Loucy (cell line): ENCODE measurements at regions not wholly inside any gene's neighbourhood (a gene's known extent, or its start where the extent isn't known, plus 50 kb on each side); places are given as distances from the start of the nearest gene placed in this dataset.

Source experiments
- H2AFZ ChIP-seq: fragments of 200-600 bp; sonication (generic); 2 replicates; pipeline ENCODE4 v1.6.0; 2016; ENCODE audit warnings: antibody characterized with exemption, mild to moderate bottlenecking, low read length, moderate library complexity
- H3F3A ChIP-seq: fragments of 200-600 bp; 2 replicates; pipeline ENCODE4 v1.6.0; 2016; ENCODE audit warnings: antibody characterized with exemption, low read depth, mild to moderate bottlenecking
- H3K27me3 ChIP-seq: fragments of 200-600 bp; sonication (generic); 2 replicates; pipeline ENCODE4 v1.6.1; 2014; ENCODE audit warnings: low read length, mild to moderate bottlenecking; ENCODE audit not compliant: insufficient read depth, poor library complexity, severe bottlenecking
- H3K36me3 ChIP-seq: fragments of 200-600 bp; sonication (generic); 2 replicates; pipeline ENCODE4 v1.6.1; 2016; ENCODE audit warnings: low read length; ENCODE audit not compliant: insufficient read depth
- H3K4me1 ChIP-seq: fragments of 200-600 bp; sonication (generic); 2 replicates; pipeline ENCODE4 v1.5.1; 2014; ENCODE audit warnings: low read length, mild to moderate bottlenecking; ENCODE audit not compliant: insufficient read depth, poor library complexity, severe bottlenecking
- H3K4me2 ChIP-seq: fragments of 200-600 bp; sonication (generic); 2 replicates; pipeline ENCODE4 v1.6.0; 2014; ENCODE audit warnings: antibody characterized with exemption, low read length, low read depth, mild to moderate bottlenecking; ENCODE audit not compliant: poor library complexity, severe bottlenecking
- H3K4me3 ChIP-seq: fragments of 200-600 bp; sonication (generic); 2 replicates; pipeline ENCODE4 v1.5.1; 2014; ENCODE audit warnings: low read length, mild to moderate bottlenecking, mixed read lengths; ENCODE audit not compliant: poor library complexity, severe bottlenecking
- H3K79me2 ChIP-seq: fragments of 200-600 bp; sonication (generic); 2 replicates; pipeline ENCODE4 v1.6.1; 2014; ENCODE audit warnings: low read length; ENCODE audit not compliant: insufficient read depth
- H3K9ac ChIP-seq: fragments of 200-600 bp; sonication (generic); 2 replicates; pipeline ENCODE4 v1.6.0; 2014; ENCODE audit warnings: mild to moderate bottlenecking, low read depth, low read length, moderate library complexity; ENCODE audit not compliant: poor library complexity, severe bottlenecking
- H3K9me2 ChIP-seq: fragments of 200-600 bp; sonication (generic); replicated peaks from 2 replicates; pipeline ENCODE4 v1.6.1; 2016; ENCODE audit warnings: low read depth, low read length, mixed read lengths
- H3K9me3 ChIP-seq: fragments of 200-600 bp; sonication (generic); 2 replicates; pipeline ENCODE4 v1.6.1; 2014; ENCODE audit warnings: mild to moderate bottlenecking, antibody characterized with exemption, low read length, low read depth; ENCODE audit not compliant: insufficient read depth
- H4K20me1 ChIP-seq: fragments of 200-600 bp; sonication (generic); 2 replicates; pipeline ENCODE4 v1.6.0; 2014; ENCODE audit warnings: antibody characterized with exemption, low read length, mild to moderate bottlenecking; ENCODE audit not compliant: insufficient read depth, poor library complexity, severe bottlenecking
- CTCF ChIP-seq: fragments of 200-600 bp; sonication (generic); conservative IDR thresholded peaks from 2 replicates; pipeline ENCODE4 v1.5.1; 2014; ENCODE audit warnings: mild to moderate bottlenecking, antibody characterized with exemption, low read length
- EZH2phosphoT487 ChIP-seq: fragments of 200-600 bp; IDR thresholded peaks from 2 replicates; pipeline ENCODE4 v1.6.1; 2018; ENCODE audit warnings: antibody characterized with exemption, mild to moderate bottlenecking, moderate library complexity, borderline replicate concordance

DNA sequence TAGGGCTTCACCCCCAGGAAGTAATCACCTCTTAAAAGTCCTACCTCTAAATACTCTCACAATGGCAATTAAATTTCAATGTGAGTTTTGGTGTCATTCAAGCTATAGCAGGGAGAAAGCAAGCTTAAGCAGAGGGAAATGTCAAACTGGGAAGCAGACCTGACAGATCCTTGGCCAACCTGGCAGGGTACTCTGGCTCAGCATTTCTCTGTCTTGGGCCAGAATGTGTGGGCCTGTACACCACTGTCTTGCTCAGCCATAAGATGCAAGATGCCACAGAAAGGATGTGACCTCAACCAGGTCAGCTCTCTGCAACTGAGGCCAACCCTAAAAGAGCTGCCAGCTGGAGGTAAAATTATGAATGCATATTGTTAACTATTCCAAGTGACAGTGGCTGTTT lies 130.6 kb upstream of the CMC1 start:
- Histone ChIP-seq H3K4me3 (no peak overlapping the region), H2AFZ (no peak overlapping the region), H3K4me2 (no peak overlapping the region), H3K27me3 (no peaks in the 10 kb centered on the region), H3F3A (no peaks in the 10 kb centered on the region), H3K36me3 (no peaks in the 10 kb centered on the region), H3K9me3 (no peaks in the 10 kb centered on the region), H3K9ac (no peak overlapping the region), H4K20me1 (no peaks in the 10 kb centered on the region), H3K4me1 (no peaks in the 10 kb centered on the region), H3K9me2 (no peaks in the 10 kb centered on the region), H3K79me2 (no peaks in the 10 kb centered on the region)
- no peak for TF ChIP-seq CTCF
- no peak for TF ChIP-seq EZH2phosphoT487

DNA sequence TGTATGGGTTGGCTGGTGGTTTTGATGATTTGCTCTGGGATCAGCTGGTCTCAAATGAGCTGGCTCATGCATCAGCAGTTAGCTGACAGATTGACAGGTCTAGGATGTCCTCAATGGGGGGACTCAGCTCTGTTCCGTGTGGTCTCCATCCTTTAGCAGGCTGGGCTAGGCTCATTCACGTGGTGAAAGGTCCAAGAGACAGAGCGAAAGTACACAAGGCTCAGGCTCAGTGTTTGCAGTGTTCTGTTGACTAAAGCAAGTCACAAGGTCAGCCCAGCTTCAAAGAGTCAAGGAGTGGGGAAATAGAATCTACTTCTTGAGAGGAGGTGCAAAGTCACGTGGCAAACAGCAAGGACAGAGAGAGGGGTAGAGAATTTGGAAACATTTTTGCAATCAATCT lies 126.5 kb upstream of the CMC1 start:
- H3K27me3 ChIP-seq, result no peaks in the 10 kb centered on the region
- no peaks in the 10 kb centered on the region for H3K36me3 ChIP-seq
- no peaks in the 10 kb centered on the region for H3K4me1 ChIP-seq
- H2AFZ ChIP-seq, result no peak overlapping the region
- H3K4me2 ChIP-seq, result no peak overlapping the region
- H4K20me1 ChIP-seq, result no peaks in the 10 kb centered on the region
- TF ChIP-seq CTCF (no peak), EZH2phosphoT487 (no peak)
- no peaks in the 10 kb centered on the region for H3K79me2 ChIP-seq
- H3K4me3 ChIP-seq, result no peak overlapping the region
- H3K9me2 ChIP-seq, result no peaks in the 10 kb centered on the region
- no peak overlapping the region for H3K9ac ChIP-seq
- H3F3A ChIP-seq, result no peaks in the 10 kb centered on the region
- no peaks in the 10 kb centered on the region for H3K9me3 ChIP-seq

DNA sequence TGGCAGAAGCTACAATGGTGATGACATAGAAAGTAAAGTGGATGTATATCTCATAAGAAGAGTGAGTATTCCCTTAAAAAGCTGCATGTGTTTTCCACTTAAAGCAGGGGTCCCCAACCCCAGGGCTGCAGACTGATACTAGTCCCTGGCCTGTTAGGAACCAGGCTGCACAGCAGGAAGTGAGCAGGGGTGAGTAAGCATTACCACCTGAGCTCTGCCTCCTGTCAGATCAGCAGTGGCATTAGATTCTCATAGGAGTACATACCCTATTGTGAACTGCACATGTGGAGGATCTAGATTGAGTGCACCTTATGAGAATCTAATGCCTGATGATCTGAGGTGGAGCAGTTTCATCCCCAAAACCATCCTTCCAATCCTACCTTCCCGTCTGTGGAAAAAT lies 126.1 kb upstream of the CMC1 start:
- Histone ChIP-seq H3K4me3 (no peak overlapping the region), H3K36me3 (no peaks in the 10 kb centered on the region), H4K20me1 (no peaks in the 10 kb centered on the region), H3K9me2 (no peaks in the 10 kb centered on the region), H3K4me2 (no peak overlapping the region), H3K27me3 (no peaks in the 10 kb centered on the region), H2AFZ (no peak overlapping the region), H3F3A (no peaks in the 10 kb centered on the region), H3K9me3 (no peaks in the 10 kb centered on the region), H3K79me2 (no peaks in the 10 kb centered on the region), H3K9ac (no peak overlapping the region), H3K4me1 (no peaks in the 10 kb centered on the region)
- no peak for TF ChIP-seq CTCF
- TF ChIP-seq EZH2phosphoT487, result no peak
